ENCODE measurements at regions not wholly inside any gene's neighbourhood (a gene's known extent, or its start where the extent isn't known, plus 50 kb on each side); places are given as distances from the start of the nearest gene placed in this dataset.
A peak's percentile ranks its signal among the peaks of the same experiment; 100 is the strongest.

DNA sequence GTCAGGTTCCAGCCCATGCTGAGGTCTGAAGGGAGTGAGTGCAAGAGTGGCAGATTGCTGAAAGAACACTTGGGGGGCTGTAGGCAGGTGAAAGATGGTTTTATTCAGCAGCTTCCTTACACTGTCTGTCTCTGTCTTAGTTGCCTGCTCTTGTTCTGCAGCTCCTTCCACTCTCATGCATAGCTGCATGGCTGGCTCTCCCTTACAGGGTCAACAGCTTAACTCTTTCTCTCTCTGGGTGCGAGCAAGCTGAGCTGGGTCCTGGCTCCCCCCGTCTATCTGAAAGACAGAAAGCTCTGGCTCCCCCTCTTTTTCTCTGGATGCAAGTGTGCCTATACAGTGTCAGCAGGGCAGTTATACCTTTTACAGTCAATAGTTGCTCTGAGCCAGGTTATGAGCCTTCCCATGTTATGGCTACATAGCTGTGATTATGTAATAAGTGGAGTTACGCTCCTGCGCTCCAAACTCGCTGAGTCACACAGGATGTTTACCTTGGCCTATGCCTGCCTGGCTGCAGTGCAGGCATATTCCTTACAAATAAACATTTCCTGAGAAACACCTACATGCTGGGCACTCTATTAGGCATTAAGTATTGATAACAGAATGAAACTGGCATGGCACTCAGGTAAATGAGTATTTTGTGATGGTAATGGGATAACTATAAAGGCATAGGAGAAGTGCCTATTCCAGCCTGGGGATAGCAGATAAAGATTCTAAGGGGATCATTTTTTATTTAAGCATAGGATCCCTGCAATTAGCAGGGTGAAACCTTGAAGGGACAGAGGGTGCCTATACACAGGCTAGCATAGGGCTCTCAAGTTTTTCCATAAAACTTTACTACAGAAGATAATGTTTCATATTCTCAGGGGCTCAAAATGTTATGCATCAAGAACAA lies 826.9 kb upstream of the PCDH9 start (continued):
- no peak for TF ChIP-seq SMC3 (IDR thresholded peaks at IDR 0.05)
- no peak for TF ChIP-seq EHMT2 (IDR thresholded peaks at IDR 0.05; ENCODE audit: low read depth)
- TF ChIP-seq CBX2 (IDR thresholded peaks at IDR 0.05; ENCODE audit: borderline replicate concordance, low read depth) = no peak
- TF ChIP-seq RAD21 (conservative IDR thresholded peaks at IDR 0.05 in 1 of 2, IDR thresholded peaks at IDR 0.05 in 1 of 2) = no peak
- TF ChIP-seq FOXS1 (CRISPR knock-in tag; IDR thresholded peaks at IDR 0.05) = peak; percentile 90
- TF ChIP-seq, protein P1, sequence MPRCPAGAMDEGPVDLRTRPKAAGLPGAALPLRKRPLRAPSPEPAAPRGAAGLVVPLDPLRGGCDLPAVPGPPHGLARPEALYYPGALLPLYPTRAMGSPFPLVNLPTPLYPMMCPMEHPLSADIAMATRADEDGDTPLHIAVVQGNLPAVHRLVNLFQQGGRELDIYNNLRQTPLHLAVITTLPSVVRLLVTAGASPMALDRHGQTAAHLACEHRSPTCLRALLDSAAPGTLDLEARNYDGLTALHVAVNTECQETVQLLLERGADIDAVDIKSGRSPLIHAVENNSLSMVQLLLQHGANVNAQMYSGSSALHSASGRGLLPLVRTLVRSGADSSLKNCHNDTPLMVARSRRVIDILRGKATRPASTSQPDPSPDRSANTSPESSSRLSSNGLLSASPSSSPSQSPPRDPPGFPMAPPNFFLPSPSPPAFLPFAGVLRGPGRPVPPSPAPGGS (IDR thresholded peaks at IDR 0.05) = no peak
- TF ChIP-seq CHD4 (IDR thresholded peaks at IDR 0.05; ENCODE audit: borderline replicate concordance) = no peak
- TF ChIP-seq CHD2 (IDR thresholded peaks at IDR 0.05; ENCODE audit: low read length, partially characterized antibody) = no peak
- TF ChIP-seq MYC (IDR thresholded peaks at IDR 0.05; ENCODE audit: borderline replicate concordance, low read length) = no peak
- no peak for TF ChIP-seq KDM1A (IDR thresholded peaks at IDR 0.05; ENCODE audit: low read depth)
- no peak for TF ChIP-seq SREBF2 (IDR thresholded peaks at IDR 0.05)
- no peak for TF ChIP-seq CBX8 (IDR thresholded peaks at IDR 0.05)
- TF ChIP-seq ZSCAN20 (CRISPR knock-in tag; IDR thresholded peaks at IDR 0.05) = no peak
- no peak for TF ChIP-seq FOSB (CRISPR knock-in tag; IDR thresholded peaks at IDR 0.05)
- TF ChIP-seq, protein P2, sequence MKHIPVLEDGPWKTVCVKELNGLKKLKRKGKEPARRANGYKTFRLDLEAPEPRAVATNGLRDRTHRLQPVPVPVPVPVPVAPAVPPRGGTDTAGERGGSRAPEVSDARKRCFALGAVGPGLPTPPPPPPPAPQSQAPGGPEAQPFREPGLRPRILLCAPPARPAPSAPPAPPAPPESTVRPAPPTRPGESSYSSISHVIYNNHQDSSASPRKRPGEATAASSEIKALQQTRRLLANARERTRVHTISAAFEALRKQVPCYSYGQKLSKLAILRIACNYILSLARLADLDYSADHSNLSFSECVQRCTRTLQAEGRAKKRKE (CRISPR knock-in tag; IDR thresholded peaks at IDR 0.05; ENCODE audit: low read depth) = no peak
- TF ChIP-seq HEYL (CRISPR knock-in tag; IDR thresholded peaks at IDR 0.05) = no peak
- 0 out of 5 replicates have a peak, but pooled peaks of 1 of the 2 experiments have one; percentile 37 for TF ChIP-seq JUN (IDR thresholded peaks at IDR 0.05)
- TF ChIP-seq, protein P3, sequence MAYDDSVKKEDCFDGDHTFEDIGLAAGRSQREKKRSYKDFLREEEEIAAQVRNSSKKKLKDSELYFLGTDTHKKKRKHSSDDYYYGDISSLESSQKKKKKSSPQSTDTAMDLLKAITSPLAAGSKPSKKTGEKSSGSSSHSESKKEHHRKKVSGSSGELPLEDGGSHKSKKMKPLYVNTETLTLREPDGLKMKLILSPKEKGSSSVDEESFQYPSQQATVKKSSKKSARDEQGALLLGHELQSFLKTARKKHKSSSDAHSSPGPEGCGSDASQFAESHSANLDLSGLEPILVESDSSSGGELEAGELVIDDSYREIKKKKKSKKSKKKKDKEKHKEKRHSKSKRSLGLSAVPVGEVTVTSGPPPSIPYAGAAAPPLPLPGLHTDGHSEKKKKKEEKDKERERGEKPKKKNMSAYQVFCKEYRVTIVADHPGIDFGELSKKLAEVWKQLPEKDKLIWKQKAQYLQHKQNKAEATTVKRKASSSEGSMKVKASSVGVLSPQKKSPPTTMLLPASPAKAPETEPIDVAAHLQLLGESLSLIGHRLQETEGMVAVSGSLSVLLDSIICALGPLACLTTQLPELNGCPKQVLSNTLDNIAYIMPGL (CRISPR knock-in tag; IDR thresholded peaks at IDR 0.05; ENCODE audit: borderline replicate concordance) = no peak
- TF ChIP-seq CEBPB (IDR thresholded peaks at IDR 0.05) = peak; percentile 68 to 93
- no peak for TF ChIP-seq POLR2AphosphoS2 (conservative IDR thresholded peaks at IDR 0.05; ENCODE audit: low read length)
- TF ChIP-seq ESRRA (IDR thresholded peaks at IDR 0.05; ENCODE audit: borderline replicate concordance, low read length) = no peak
- no peak for TF ChIP-seq ZFP36 (IDR thresholded peaks at IDR 0.05; ENCODE audit: borderline replicate concordance, partially characterized antibody)
- TF ChIP-seq TFCP2L1 (CRISPR knock-in tag; IDR thresholded peaks at IDR 0.05) = no peak
- no peak for TF ChIP-seq KDM5A (IDR thresholded peaks at IDR 0.05)
- no peak for TF ChIP-seq HOXB13 (CRISPR knock-in tag; IDR thresholded peaks at IDR 0.05; ENCODE audit: low read depth)

DNA sequence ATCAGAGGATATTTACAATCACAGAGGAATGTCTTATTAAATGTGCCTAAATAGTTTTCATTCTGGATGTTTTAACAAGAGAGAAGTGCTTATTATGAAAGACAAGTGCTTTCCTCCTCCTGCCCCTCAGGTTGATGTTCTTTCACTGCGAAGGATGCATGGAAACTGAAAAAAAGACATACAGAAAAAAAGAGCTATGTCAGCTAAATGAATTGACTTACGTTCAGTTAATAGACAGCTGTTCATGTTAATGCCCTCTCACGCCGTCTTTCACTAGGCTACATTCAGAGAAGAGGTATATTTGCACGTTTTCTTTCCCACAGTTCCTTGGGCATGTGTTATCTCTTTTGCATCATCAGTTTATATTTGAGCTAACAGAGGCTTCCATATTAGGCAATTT lies 821.8 kb upstream of the PCDH9 start:
- Histone ChIP-seq H3K4me1 (peaks cover 3% of the 10 kb centered on the region; the same call in 2 of the 3 replicates), H3K27ac (no peak overlapping the region), H3K9me3 (no peaks in the 10 kb centered on the region), H3K4me2 (no peak overlapping the region), H3K4me3 (no peak overlapping the region)
- no peak for ATAC-seq
- no peak for DNase-seq (ENCODE audit: low read depth in 1 of 2, low spot score in 1 of 2)
- ChIA-PET POLR2A (no interaction called here), CTCF (no interaction called here)
- TF ChIP-seq MAFK (IDR thresholded peaks at IDR 0.05; ENCODE audit: partially characterized antibody) = peak; percentile 66
- TF ChIP-seq, protein P4, sequence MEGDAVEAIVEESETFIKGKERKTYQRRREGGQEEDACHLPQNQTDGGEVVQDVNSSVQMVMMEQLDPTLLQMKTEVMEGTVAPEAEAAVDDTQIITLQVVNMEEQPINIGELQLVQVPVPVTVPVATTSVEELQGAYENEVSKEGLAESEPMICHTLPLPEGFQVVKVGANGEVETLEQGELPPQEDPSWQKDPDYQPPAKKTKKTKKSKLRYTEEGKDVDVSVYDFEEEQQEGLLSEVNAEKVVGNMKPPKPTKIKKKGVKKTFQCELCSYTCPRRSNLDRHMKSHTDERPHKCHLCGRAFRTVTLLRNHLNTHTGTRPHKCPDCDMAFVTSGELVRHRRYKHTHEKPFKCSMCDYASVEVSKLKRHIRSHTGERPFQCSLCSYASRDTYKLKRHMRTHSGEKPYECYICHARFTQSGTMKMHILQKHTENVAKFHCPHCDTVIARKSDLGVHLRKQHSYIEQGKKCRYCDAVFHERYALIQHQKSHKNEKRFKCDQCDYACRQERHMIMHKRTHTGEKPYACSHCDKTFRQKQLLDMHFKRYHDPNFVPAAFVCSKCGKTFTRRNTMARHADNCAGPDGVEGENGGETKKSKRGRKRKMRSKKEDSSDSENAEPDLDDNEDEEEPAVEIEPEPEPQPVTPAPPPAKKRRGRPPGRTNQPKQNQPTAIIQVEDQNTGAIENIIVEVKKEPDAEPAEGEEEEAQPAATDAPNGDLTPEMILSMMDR (IDR thresholded peaks at IDR 0.05) = no peak
- 78% methylated on average over 5 of the region's 5 CpGs for WGBS (ENCODE audit: missing lambda C conversion rate)
- no peak for FAIRE-seq
